ENCODE measurements at regions not wholly inside any gene's neighbourhood (a gene's known extent, or its start where the extent isn't known, plus 50 kb on each side); places are given as distances from the start of the nearest gene placed in this dataset.
"Not testable (repeated sequence)": the region's sequence is repeated elsewhere in the genome, so short reads cannot be mapped to it uniquely, and the experiment has no call there.

- DNase-seq (ENCODE audit: low read depth) = no peak
- no peak for TF ChIP-seq CTCF (IDR thresholded peaks at IDR 0.05; ENCODE audit: low read depth, low read length, missing control alignments)
- in situ Hi-C loops (cut with HindIII; ENCODE audit: low sequenced_read_pairs) = no loop called here
- H3K4me3 ChIP-seq (ENCODE audit: low read depth, low read length) = no peak overlapping the region
These were observed 63.0 kb upstream of the PRMT8 start for GRCh38 chr12:3427956-3428355.

- in situ Hi-C loops (cut with HindIII; ENCODE audit: low sequenced_read_pairs) = no loop called here
- DNase-seq (ENCODE audit: low read depth) = no peak
- no peak for TF ChIP-seq CTCF (IDR thresholded peaks at IDR 0.05; ENCODE audit: low read depth, low read length, missing control alignments)
- no peak overlapping the region for H3K4me3 ChIP-seq (ENCODE audit: low read depth, low read length)
These were observed 62.4 kb upstream of the PRMT8 start for GRCh38 chr12:3428631-3429030.

- DNase-seq (ENCODE audit: low read depth); H3K4me3 ChIP-seq (ENCODE audit: low read depth, low read length); in situ Hi-C loops (cut with HindIII; ENCODE audit: low sequenced_read_pairs): not testable (repeated sequence)
These were observed 61.5 kb upstream of the PRMT8 start for GRCh38 chr12:3429523-3429922.

- no peak for TF ChIP-seq CTCF (IDR thresholded peaks at IDR 0.05; ENCODE audit: low read depth, low read length, missing control alignments)
- no peak for DNase-seq (ENCODE audit: low read depth)
- in situ Hi-C loops (cut with HindIII; ENCODE audit: low sequenced_read_pairs) = no loop called here
- no peak overlapping the region for H3K4me3 ChIP-seq (ENCODE audit: low read depth, low read length)
These were observed 59.3 kb upstream of the PRMT8 start for GRCh38 chr12:3431686-3432085.

- in situ Hi-C loops (cut with HindIII; ENCODE audit: low sequenced_read_pairs) = no loop called here
- no peak for TF ChIP-seq CTCF (IDR thresholded peaks at IDR 0.05; ENCODE audit: low read depth, low read length, missing control alignments)
- DNase-seq (ENCODE audit: low read depth) = no peak
These were observed 58.7 kb upstream of the PRMT8 start for GRCh38 chr12:3432176-3432742.

GRCh38 chr12:3432868-3433267 is 58.1 kb upstream of the PRMT8 start:
- TF ChIP-seq CTCF (IDR thresholded peaks at IDR 0.05; ENCODE audit: low read depth, low read length, missing control alignments) = no peak
- DNase-seq (ENCODE audit: low read depth) = no peak

More at GRCh38 chr12:3432176-3432742, 58.7 kb upstream of the PRMT8 start:
- H3K4me3 ChIP-seq (ENCODE audit: low read depth, low read length) = no peak overlapping the region

GRCh38 chr12:3436461-3437065 is 54.4 kb upstream of the PRMT8 start:
- no peak overlapping the region for H3K4me3 ChIP-seq (ENCODE audit: low read depth, low read length)
- TF ChIP-seq CTCF (IDR thresholded peaks at IDR 0.05; ENCODE audit: low read depth, low read length, missing control alignments) = no peak
- in situ Hi-C loops (cut with HindIII; ENCODE audit: low sequenced_read_pairs) = no loop called here
- DNase-seq (ENCODE audit: low read depth) = no peak

More at GRCh38 chr12:3432868-3433267, 58.1 kb upstream of the PRMT8 start:
- H3K4me3 ChIP-seq (ENCODE audit: low read depth, low read length) = no peak overlapping the region
- in situ Hi-C loops (cut with HindIII; ENCODE audit: low sequenced_read_pairs) = no loop called here

Data from astrocyte of the cerebellum (primary cell).